ENCODE measurements at regions not wholly inside any gene's neighbourhood (a gene's known extent, or its start where the extent isn't known, plus 50 kb on each side); places are given as distances from the start of the nearest gene placed in this dataset.

DNA sequence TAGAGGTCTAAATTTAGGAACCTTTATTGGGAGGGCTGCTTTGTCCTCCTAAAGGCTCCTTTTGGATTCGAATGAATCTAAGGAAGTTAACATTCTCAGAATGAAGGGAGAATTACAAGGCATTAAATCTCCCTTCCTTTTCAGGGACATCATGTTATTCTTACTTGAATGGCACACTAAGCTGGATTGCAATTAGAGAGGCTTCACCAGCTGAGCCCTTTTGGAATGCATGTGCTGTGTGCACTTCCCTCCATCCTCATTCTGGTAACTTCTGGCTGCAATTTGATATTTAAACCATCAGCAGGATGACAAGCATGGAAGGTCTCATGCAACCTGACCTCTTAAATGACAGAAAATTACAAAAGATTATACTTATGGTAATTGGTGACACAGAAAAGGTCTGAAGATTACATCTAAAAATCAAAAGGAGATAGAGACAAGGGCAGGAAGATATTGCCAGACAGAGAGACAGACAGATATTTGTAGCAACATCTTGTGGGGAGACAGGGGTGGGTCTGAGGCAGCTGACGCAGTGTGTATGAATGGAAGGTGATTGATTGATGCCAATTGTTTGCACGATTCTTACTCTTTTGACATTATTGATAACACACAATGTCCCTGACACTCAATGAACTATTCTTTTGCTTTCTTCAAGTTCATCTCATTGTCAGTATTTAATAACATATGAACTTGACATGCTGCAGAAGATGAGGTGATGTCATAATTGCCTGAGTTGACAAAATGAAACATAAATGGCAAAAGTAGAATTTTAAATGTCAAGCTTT, 570.8 kb upstream of the GYPC start:
- Histone ChIP-seq H3K27ac (ENCODE audit: low read depth, low read length, poor library complexity, severe bottlenecking) (no peak overlapping the region), H3K79me2 (ENCODE audit: insufficient read depth, low read length) (no peaks in the 10 kb centered on the region), H3K4me2 (ENCODE audit: low read length) (no peak overlapping the region), H3K9me2 (ENCODE audit: low read depth, low read length) (no peaks in the 10 kb centered on the region), H3K36me3 (ENCODE audit: insufficient read depth, low read length) (no peaks in the 10 kb centered on the region), H3K9me3 (ENCODE audit: low read length) (no peaks in the 10 kb centered on the region), H4K20me1 (ENCODE audit: insufficient read depth, low read length) (no peaks in the 10 kb centered on the region), H3F3A (ENCODE audit: insufficient read depth, low read length) (no peaks in the 10 kb centered on the region), H3K4me1 (ENCODE audit: insufficient read depth, low read length, severe bottlenecking) (no peaks in the 10 kb centered on the region), H2AFZ (ENCODE audit: low read length) (no peak overlapping the region), H3K4me3 (ENCODE audit: low read depth, low read length, poor library complexity, severe bottlenecking) (no peak overlapping the region), H3K9ac (ENCODE audit: low read length) (no peak overlapping the region), H3K27me3 (ENCODE audit: insufficient read depth, low read length) (no peaks in the 10 kb centered on the region)
- no peak for TF ChIP-seq EZH2 (IDR thresholded peaks at IDR 0.05; ENCODE audit: borderline replicate concordance, low read length)
- TF ChIP-seq, protein P1, sequence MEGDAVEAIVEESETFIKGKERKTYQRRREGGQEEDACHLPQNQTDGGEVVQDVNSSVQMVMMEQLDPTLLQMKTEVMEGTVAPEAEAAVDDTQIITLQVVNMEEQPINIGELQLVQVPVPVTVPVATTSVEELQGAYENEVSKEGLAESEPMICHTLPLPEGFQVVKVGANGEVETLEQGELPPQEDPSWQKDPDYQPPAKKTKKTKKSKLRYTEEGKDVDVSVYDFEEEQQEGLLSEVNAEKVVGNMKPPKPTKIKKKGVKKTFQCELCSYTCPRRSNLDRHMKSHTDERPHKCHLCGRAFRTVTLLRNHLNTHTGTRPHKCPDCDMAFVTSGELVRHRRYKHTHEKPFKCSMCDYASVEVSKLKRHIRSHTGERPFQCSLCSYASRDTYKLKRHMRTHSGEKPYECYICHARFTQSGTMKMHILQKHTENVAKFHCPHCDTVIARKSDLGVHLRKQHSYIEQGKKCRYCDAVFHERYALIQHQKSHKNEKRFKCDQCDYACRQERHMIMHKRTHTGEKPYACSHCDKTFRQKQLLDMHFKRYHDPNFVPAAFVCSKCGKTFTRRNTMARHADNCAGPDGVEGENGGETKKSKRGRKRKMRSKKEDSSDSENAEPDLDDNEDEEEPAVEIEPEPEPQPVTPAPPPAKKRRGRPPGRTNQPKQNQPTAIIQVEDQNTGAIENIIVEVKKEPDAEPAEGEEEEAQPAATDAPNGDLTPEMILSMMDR (IDR thresholded peaks at IDR 0.05; ENCODE audit: low read length), result no peak

DNA sequence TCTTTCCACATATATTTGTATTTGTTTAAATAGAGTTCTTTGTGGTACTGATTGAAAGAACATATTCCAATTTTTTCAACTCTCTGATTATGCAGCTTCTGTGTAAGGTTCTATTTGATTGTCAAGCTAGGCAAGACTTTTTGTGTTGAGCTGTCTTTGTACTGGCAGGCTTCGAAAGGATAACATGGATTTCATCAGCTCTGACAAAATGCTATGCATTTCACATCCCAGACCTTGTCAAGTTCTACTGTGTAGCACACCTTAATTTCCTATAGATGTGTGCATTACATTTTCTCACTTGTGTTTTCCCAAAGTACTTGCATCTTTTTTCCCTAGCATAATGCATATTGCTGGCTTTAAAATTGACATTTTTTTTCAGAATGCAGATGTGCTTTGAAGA, 555.0 kb upstream of the GYPC start:
- H3F3A ChIP-seq (ENCODE audit: insufficient read depth, low read length), result no peaks in the 10 kb centered on the region
- H2AFZ ChIP-seq (ENCODE audit: low read length), result no peak overlapping the region
- H3K9me3 ChIP-seq (ENCODE audit: low read length), result no peaks in the 10 kb centered on the region
- no peak overlapping the region for H3K4me3 ChIP-seq (ENCODE audit: low read depth, low read length, poor library complexity, severe bottlenecking)
- no peaks in the 10 kb centered on the region for H3K9me2 ChIP-seq (ENCODE audit: low read depth, low read length)
- H3K27ac ChIP-seq (ENCODE audit: low read depth, low read length, poor library complexity, severe bottlenecking), result no peak overlapping the region
- no peaks in the 10 kb centered on the region for H3K79me2 ChIP-seq (ENCODE audit: insufficient read depth, low read length)
- no peaks in the 10 kb centered on the region for H3K27me3 ChIP-seq (ENCODE audit: insufficient read depth, low read length)
- H4K20me1 ChIP-seq (ENCODE audit: insufficient read depth, low read length), result no peaks in the 10 kb centered on the region
- no peak overlapping the region for H3K9ac ChIP-seq (ENCODE audit: low read length)
- no peaks in the 10 kb centered on the region for H3K36me3 ChIP-seq (ENCODE audit: insufficient read depth, low read length)
- no peaks in the 10 kb centered on the region for H3K4me1 ChIP-seq (ENCODE audit: insufficient read depth, low read length, severe bottlenecking)
- no peak overlapping the region for H3K4me2 ChIP-seq (ENCODE audit: low read length)
- TF ChIP-seq, protein P1 (IDR thresholded peaks at IDR 0.05; ENCODE audit: low read length), result no peak
- TF ChIP-seq EZH2 (IDR thresholded peaks at IDR 0.05; ENCODE audit: borderline replicate concordance, low read length), result no peak

DNA sequence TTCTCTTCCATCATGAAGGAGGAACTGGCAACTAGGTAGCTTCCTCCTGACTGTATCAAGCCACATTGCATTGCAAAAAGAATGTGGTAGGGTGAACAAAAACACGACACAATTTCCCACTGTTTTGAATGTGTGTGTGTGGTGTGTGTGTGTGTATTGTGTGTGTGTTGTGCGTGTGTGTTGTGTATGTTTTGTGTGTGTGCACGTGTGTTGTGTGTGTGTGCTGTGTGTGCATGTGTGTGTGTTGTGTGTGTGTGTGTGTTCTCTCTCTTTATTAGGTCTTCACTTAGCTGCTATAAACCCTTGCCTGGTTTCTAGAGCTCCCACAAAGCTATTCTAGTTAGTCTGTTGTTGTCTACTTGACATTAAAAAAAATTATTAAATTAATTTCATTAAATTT, 550.0 kb upstream of the GYPC start:
- Histone ChIP-seq H3K4me1 (ENCODE audit: insufficient read depth, low read length, severe bottlenecking) (no peaks in the 10 kb centered on the region), H3F3A (ENCODE audit: insufficient read depth, low read length) (no peaks in the 10 kb centered on the region), H3K27me3 (ENCODE audit: insufficient read depth, low read length) (no peaks in the 10 kb centered on the region), H3K4me2 (ENCODE audit: low read length) (no peak overlapping the region), H3K27ac (ENCODE audit: low read depth, low read length, poor library complexity, severe bottlenecking) (no peak overlapping the region), H3K9me2 (ENCODE audit: low read depth, low read length) (no peaks in the 10 kb centered on the region), H3K79me2 (ENCODE audit: insufficient read depth, low read length) (no peaks in the 10 kb centered on the region), H3K4me3 (ENCODE audit: low read depth, low read length, poor library complexity, severe bottlenecking) (no peak overlapping the region), H3K36me3 (ENCODE audit: insufficient read depth, low read length) (no peaks in the 10 kb centered on the region), H4K20me1 (ENCODE audit: insufficient read depth, low read length) (no peaks in the 10 kb centered on the region), H2AFZ (ENCODE audit: low read length) (no peak overlapping the region), H3K9me3 (ENCODE audit: low read length) (no peaks in the 10 kb centered on the region), H3K9ac (ENCODE audit: low read length) (no peak overlapping the region)
- TF ChIP-seq EZH2 (IDR thresholded peaks at IDR 0.05; ENCODE audit: borderline replicate concordance, low read length), result no peak
- TF ChIP-seq, protein P1 (IDR thresholded peaks at IDR 0.05; ENCODE audit: low read length), result no peak
